DND-41 (cell line): ENCODE measurements at regions not wholly inside any gene's neighbourhood (a gene's known extent, or its start where the extent isn't known, plus 50 kb on each side); places are given as distances from the start of the nearest gene placed in this dataset.
"Not testable (repeated sequence)": the region's sequence is repeated elsewhere in the genome, so short reads cannot be mapped to it uniquely, and the experiment has no call there.

ENCODE experiments used
- ATAC-seq: fragments of 200-7000 bp; cut with Tn5 transposase; 3 replicates; pipeline ENCODE4 v1.9.1; 2021; ENCODE audit warnings: low read depth; ENCODE audit not compliant: insufficient read depth
- DNase-seq: peaks from one replicate; pipeline ENCODE4 v3.0.0-alpha.2; 2020
- H2AFZ ChIP-seq: 2 replicates; pipeline ENCODE4 v1.6.0; 2012; ENCODE audit warnings: low read depth, low read length
- H3K27ac ChIP-seq: 2 replicates; pipeline ENCODE4 v1.5.1; 2012; ENCODE audit warnings: low read length, inconsistent platforms
- H3K27me3 ChIP-seq: fragments of 200-600 bp; sonication (generic); 2 replicates; pipeline ENCODE4 v1.6.0; 2012; ENCODE audit warnings: low read length, mild to moderate bottlenecking, inconsistent platforms; ENCODE audit not compliant: insufficient read depth, poor library complexity
- H3K36me3 ChIP-seq: 2 replicates; pipeline ENCODE4 v1.5.1; 2012; ENCODE audit warnings: low read length, inconsistent platforms; ENCODE audit not compliant: insufficient read depth
- H3K4me1 ChIP-seq: 2 replicates; pipeline ENCODE4 v1.5.1; 2012; ENCODE audit warnings: mild to moderate bottlenecking, low read length; ENCODE audit not compliant: insufficient read depth
- H3K4me2 ChIP-seq: 2 replicates; pipeline ENCODE4 v1.6.0; 2012; ENCODE audit warnings: mild to moderate bottlenecking, moderate library complexity, low read length, inconsistent platforms; ENCODE audit not compliant: insufficient read depth
- H3K4me3 ChIP-seq, 2 experiments: fragments of 200-600 bp in 1 of 2; shearing (Covaris generic) in 1 of 2; 2 replicates each; pipeline ENCODE4 v1.5.1; 2012 to 2016; ENCODE audit warnings: inconsistent platforms in 2 of 2, low read length in 2 of 2, mild to moderate bottlenecking in 2 of 2, low read depth in 1 of 2, moderate library complexity in 1 of 2
- H3K79me2 ChIP-seq: 2 replicates; pipeline ENCODE4 v1.6.0; 2012; ENCODE audit warnings: low read length, inconsistent platforms; ENCODE audit not compliant: insufficient read depth
- H3K9ac ChIP-seq: 2 replicates; pipeline ENCODE4 v1.6.0; 2012; ENCODE audit warnings: low read depth, mild to moderate bottlenecking, inconsistent platforms, low read length, moderate library complexity
- H3K9me3 ChIP-seq: 2 replicates; pipeline ENCODE4 v1.5.1; 2012; ENCODE audit warnings: low read length, moderate library complexity, mild to moderate bottlenecking, inconsistent platforms; ENCODE audit not compliant: insufficient read depth, severe bottlenecking
- H4K20me1 ChIP-seq: 2 replicates; pipeline ENCODE4 v1.6.0; 2012; ENCODE audit warnings: low read length; ENCODE audit not compliant: insufficient read depth
- EZH2 ChIP-seq: IDR thresholded peaks from 3 replicates; pipeline ENCODE4 v1.6.1; 2012; ENCODE audit warnings: borderline replicate concordance, low read depth, mild to moderate bottlenecking, moderate library complexity, low read length, inconsistent platforms; ENCODE audit not compliant: severe bottlenecking
- TF ChIP-seq, protein P1 (sequence below): IDR thresholded peaks from 2 replicates; pipeline ENCODE4 v1.5.1; 2012; ENCODE audit warnings: borderline replicate concordance, low read length, moderate library complexity, mild to moderate bottlenecking; ENCODE audit not compliant: poor library complexity, severe bottlenecking; ENCODE audit errors: extremely low read depth

DNA sequence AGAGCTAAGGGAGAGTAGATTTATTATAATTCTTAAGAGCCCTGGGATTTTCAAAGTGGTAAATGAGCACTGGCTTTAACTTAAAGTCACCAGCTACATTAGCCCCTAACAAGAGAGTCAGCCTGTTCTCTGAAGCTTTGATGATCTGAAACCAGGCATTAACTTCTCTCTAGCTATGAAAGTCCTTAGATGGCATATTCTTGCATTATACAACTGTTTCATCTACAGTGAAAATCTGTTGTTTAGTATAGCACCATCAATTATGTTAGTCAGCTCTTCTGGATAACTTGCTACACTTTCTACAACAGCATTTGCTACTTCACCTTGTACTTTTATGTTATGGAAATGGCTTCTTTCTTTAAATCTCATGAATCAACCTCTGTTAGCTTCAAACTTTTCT is 1046.7 kb downstream of the HACE1 start:
- Histone ChIP-seq H3K9ac (no peak overlapping the region), H3K4me3 (no peak overlapping the region), H3K4me1 (no peaks in the 10 kb centered on the region), H3K27me3 (no peaks in the 10 kb centered on the region), H3K4me2 (no peak overlapping the region), H3K9me3 (no peaks in the 10 kb centered on the region), H4K20me1 (no peaks in the 10 kb centered on the region), H3K36me3 (no peaks in the 10 kb centered on the region), H3K79me2 (no peaks in the 10 kb centered on the region), H2AFZ (no peak overlapping the region), H3K27ac (no peak overlapping the region)
- DNase-seq (no peak), ATAC-seq (no peak)
- TF ChIP-seq EZH2: no peak
- TF ChIP-seq, protein P1, sequence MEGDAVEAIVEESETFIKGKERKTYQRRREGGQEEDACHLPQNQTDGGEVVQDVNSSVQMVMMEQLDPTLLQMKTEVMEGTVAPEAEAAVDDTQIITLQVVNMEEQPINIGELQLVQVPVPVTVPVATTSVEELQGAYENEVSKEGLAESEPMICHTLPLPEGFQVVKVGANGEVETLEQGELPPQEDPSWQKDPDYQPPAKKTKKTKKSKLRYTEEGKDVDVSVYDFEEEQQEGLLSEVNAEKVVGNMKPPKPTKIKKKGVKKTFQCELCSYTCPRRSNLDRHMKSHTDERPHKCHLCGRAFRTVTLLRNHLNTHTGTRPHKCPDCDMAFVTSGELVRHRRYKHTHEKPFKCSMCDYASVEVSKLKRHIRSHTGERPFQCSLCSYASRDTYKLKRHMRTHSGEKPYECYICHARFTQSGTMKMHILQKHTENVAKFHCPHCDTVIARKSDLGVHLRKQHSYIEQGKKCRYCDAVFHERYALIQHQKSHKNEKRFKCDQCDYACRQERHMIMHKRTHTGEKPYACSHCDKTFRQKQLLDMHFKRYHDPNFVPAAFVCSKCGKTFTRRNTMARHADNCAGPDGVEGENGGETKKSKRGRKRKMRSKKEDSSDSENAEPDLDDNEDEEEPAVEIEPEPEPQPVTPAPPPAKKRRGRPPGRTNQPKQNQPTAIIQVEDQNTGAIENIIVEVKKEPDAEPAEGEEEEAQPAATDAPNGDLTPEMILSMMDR: no peak

DNA sequence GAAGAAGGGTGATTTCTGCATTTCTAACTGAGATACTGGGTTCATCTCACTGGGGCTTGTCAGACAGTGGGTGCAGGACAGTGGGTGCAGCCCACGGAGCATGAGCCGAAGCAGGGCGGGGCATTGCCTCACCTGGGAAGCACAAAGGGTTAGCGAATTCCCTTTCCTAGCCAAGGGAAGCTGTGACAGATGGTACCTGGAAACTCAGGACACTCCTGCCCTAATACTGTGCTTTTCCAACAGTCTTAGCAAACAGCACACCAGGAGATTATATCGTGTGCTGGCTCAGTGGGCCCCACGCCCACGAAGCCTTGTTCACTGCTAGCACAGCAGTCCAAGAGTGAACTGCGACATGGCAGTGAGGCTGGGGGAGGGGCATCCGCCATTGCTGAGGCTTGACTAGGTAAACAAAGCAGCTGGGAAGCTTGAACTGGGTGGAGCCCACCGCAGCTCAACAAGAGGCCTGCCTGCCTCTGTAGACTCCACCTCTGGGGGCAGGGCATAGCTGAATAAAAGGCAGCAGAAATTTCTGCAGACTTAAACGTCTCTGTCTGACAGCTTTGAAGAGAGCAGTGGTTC is 1057.7 kb downstream of the HACE1 start:
- not testable (repeated sequence) for H3K4me1 ChIP-seq, H3K4me2 ChIP-seq, ATAC-seq, H4K20me1 ChIP-seq, DNase-seq, H3K79me2 ChIP-seq, H3K9me3 ChIP-seq, H3K27me3 ChIP-seq, H3K9ac ChIP-seq, H3K4me3 ChIP-seq, H3K27ac ChIP-seq, H3K36me3 ChIP-seq, H2AFZ ChIP-seq

DNA sequence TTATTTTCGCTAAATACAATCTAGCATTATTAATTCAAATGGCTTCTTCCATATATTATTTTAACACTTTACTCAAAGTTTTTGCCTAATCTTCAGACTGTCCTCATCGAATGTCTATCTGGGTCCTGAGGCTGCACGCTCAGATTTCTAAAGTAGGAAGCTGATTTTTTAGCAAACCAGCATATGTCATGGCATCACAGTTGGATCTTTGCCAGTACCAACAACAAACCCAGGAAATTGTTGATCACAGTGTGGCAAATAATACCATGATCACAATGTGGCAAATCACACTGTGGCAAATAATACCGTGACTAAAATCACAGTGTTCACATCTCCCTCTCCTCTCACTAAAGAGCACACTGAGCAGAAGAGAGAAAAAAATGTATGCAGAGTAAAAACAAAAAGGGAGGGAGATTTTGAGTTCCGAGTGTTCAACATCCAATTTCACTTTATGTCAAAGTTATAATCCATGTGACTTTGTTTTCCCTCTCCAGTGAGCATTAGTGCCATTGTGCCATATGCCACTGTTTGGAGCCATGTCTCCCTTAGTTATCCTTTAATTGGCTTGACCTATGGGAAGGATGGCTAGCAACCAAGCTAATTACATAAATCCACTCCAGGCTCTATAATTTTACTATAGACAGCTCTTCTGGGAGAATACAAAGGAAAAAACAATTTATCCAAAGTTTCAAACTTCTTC is 1059.6 kb downstream of the HACE1 start:
- H3K36me3 ChIP-seq: no peaks in the 10 kb centered on the region
- H3K4me1 ChIP-seq: no peaks in the 10 kb centered on the region
- H2AFZ ChIP-seq: no peak overlapping the region
- no peaks in the 10 kb centered on the region for H3K79me2 ChIP-seq
- H3K9ac ChIP-seq: no peak overlapping the region
- H3K27ac ChIP-seq: no peak overlapping the region
- DNase-seq: no peak
- TF ChIP-seq, protein P1: no peak
- no peak for TF ChIP-seq EZH2
- no peaks in the 10 kb centered on the region for H4K20me1 ChIP-seq
- no peak overlapping the region for H3K4me3 ChIP-seq
- H3K9me3 ChIP-seq: no peaks in the 10 kb centered on the region
- no peaks in the 10 kb centered on the region for H3K27me3 ChIP-seq
- no peak overlapping the region for H3K4me2 ChIP-seq
- no peak for ATAC-seq

DNA sequence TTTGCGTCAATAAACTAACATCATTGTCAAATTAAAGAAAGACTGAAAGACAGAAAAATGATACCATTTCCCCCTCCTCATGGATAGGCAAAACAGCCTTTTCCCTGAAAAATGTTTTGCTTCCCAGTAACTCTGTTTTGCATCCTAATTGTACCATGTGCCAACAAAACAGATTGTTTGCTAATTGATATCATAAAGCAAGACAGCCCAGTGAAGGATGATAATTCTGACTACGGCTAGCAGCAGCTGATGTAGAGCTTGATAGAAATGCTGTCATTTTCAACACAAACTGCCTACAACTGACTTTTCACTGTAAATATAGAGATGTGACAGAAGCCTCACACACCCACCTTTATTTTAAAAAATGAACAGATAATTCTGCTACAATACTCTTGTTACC is 1061.6 kb downstream of the HACE1 start:
- no peak for ATAC-seq
- no peaks in the 10 kb centered on the region for H3K36me3 ChIP-seq
- TF ChIP-seq EZH2: no peak
- TF ChIP-seq, protein P1: no peak
- no peak overlapping the region for H2AFZ ChIP-seq
- H3K4me1 ChIP-seq: no peaks in the 10 kb centered on the region
- no peak overlapping the region for H3K4me3 ChIP-seq
- no peaks in the 10 kb centered on the region for H3K9me3 ChIP-seq
- no peak for DNase-seq
- H3K4me2 ChIP-seq: no peak overlapping the region
- H3K9ac ChIP-seq: no peak overlapping the region
- no peaks in the 10 kb centered on the region for H3K79me2 ChIP-seq
- H4K20me1 ChIP-seq: no peaks in the 10 kb centered on the region
- no peaks in the 10 kb centered on the region for H3K27me3 ChIP-seq
- H3K27ac ChIP-seq: no peak overlapping the region
